HUES64 (cell line): ENCODE measurements at regions not wholly inside any gene's neighbourhood (a gene's known extent, or its start where the extent isn't known, plus 50 kb on each side); places are given as distances from the start of the nearest gene placed in this dataset.

Experiments
- H3K27ac ChIP-seq: 2 replicates; pipeline ENCODE4 v1.7.0; 2013; ENCODE audit warnings: low read depth, low read length, inconsistent platforms
- H3K27me3 ChIP-seq: 2 replicates; pipeline ENCODE4 v1.6.1; 2013; ENCODE audit warnings: mild to moderate bottlenecking, low read length; ENCODE audit not compliant: insufficient read depth
- H3K36me3 ChIP-seq: 2 replicates; pipeline ENCODE4 v1.6.1; 2013; ENCODE audit warnings: mild to moderate bottlenecking, low read length; ENCODE audit not compliant: insufficient read depth
- H3K4me1 ChIP-seq: 2 replicates; pipeline ENCODE4 v1.6.1; 2013; ENCODE audit warnings: mild to moderate bottlenecking, low read length, moderate library complexity; ENCODE audit not compliant: insufficient read depth
- H3K4me3 ChIP-seq: 2 replicates; pipeline ENCODE4 v1.5.1; 2013; ENCODE audit warnings: mild to moderate bottlenecking, low read length, moderate library complexity
- H3K9ac ChIP-seq: 2 replicates; pipeline ENCODE4 v1.6.1; 2013; ENCODE audit warnings: mild to moderate bottlenecking, low read depth, low read length
- H3K9me3 ChIP-seq: 2 replicates; pipeline ENCODE4 v1.6.1; 2013; ENCODE audit warnings: low read depth, low read length; ENCODE audit not compliant: insufficient read depth
- WGBS: fragments of 150-250, 120-280 bp; methylation state at CpG from one replicate; pipeline ENCODE4 v1.1.7; 2013; ENCODE audit warnings: missing lambda C conversion rate; 5-methylcytosine and 5-hydroxymethylcytosine counted together

GRCh38 chr2:76516861-76517573 is 806.3 kb upstream of the GCFC2 start:
- Histone ChIP-seq H3K4me3 (no peak overlapping the region), H3K27me3 (no peaks in the 10 kb centered on the region), H3K4me1 (peaks cover 5% of the 10 kb centered on the region; the same call in 1 of the 2 replicates), H3K9me3 (peaks cover 14% of the 10 kb centered on the region), H3K36me3 (no peaks in the 10 kb centered on the region), H3K27ac (no peak overlapping the region), H3K9ac (no peak overlapping the region)
- WGBS: 94% methylated on average over 1 of the region's 1 CpG

- WGBS: 88% methylated on average over 4 of the region's 4 CpGs
These were observed 801.6 kb upstream of the GCFC2 start for GRCh38 chr2:76512201-76512820.

GRCh38 chr2:76506538-76506937 is 795.8 kb upstream of the GCFC2 start:
- no peak overlapping the region for H3K27ac ChIP-seq
- WGBS: 93% methylated on average over 6 of the region's 6 CpGs
- H3K4me3 ChIP-seq: no peak overlapping the region
- H3K4me1 ChIP-seq: no peaks in the 10 kb centered on the region
- no peaks in the 10 kb centered on the region for H3K36me3 ChIP-seq
- no peaks in the 10 kb centered on the region for H3K27me3 ChIP-seq
- no peak overlapping the region for H3K9ac ChIP-seq
- no peaks in the 10 kb centered on the region for H3K9me3 ChIP-seq

More at GRCh38 chr2:76512201-76512820, 801.6 kb upstream of the GCFC2 start:
- Histone ChIP-seq H3K4me3 (no peak overlapping the region), H3K9ac (no peak overlapping the region), H3K36me3 (no peaks in the 10 kb centered on the region), H3K27ac (no peak overlapping the region), H3K27me3 (no peaks in the 10 kb centered on the region), H3K9me3 (peaks cover 7% of the 10 kb centered on the region), H3K4me1 (peaks cover 5% of the 10 kb centered on the region; the same call in 1 of the 2 replicates)

- Histone ChIP-seq H3K9ac (no peak overlapping the region), H3K4me1 (peaks cover 9% of the 10 kb centered on the region; the same call in 1 of the 2 replicates), H3K36me3 (no peaks in the 10 kb centered on the region), H3K27ac (no peak overlapping the region), H3K4me3 (no peak overlapping the region), H3K9me3 (no peaks in the 10 kb centered on the region), H3K27me3 (no peaks in the 10 kb centered on the region)
- 88% methylated on average over 1 of the region's 1 CpG for WGBS
These were observed 790.9 kb upstream of the GCFC2 start for GRCh38 chr2:76501641-76502040.

GRCh38 chr2:76498360-76498759 is 787.6 kb upstream of the GCFC2 start:
- no peak overlapping the region for H3K27ac ChIP-seq
- 93% methylated on average over 2 of the region's 2 CpGs for WGBS

GRCh38 chr2:76491503-76491902 is 780.8 kb upstream of the GCFC2 start:
- H3K4me3 ChIP-seq: no peak overlapping the region
- no peak overlapping the region for H3K27ac ChIP-seq
- WGBS: 100% methylated on average over 1 of the region's 1 CpG
- no peaks in the 10 kb centered on the region for H3K9me3 ChIP-seq
- H3K4me1 ChIP-seq: no peaks in the 10 kb centered on the region
- H3K27me3 ChIP-seq: no peaks in the 10 kb centered on the region
- H3K36me3 ChIP-seq: no peaks in the 10 kb centered on the region
- no peak overlapping the region for H3K9ac ChIP-seq

More at GRCh38 chr2:76498360-76498759, 787.6 kb upstream of the GCFC2 start:
- peaks cover 9% of the 10 kb centered on the region; the same call in 1 of the 2 replicates for H3K4me1 ChIP-seq
- no peak overlapping the region for H3K9ac ChIP-seq
- H3K27me3 ChIP-seq: no peaks in the 10 kb centered on the region
- no peaks in the 10 kb centered on the region for H3K9me3 ChIP-seq
- no peaks in the 10 kb centered on the region for H3K36me3 ChIP-seq
- H3K4me3 ChIP-seq: no peak overlapping the region

GRCh38 chr2:76478266-76479035 is 767.7 kb upstream of the GCFC2 start:
- Histone ChIP-seq H3K9ac (no peak overlapping the region), H3K4me1 (peaks cover 12% of the 10 kb centered on the region), H3K9me3 (no peaks in the 10 kb centered on the region), H3K36me3 (no peaks in the 10 kb centered on the region), H3K4me3 (no peak overlapping the region), H3K27me3 (no peaks in the 10 kb centered on the region), H3K27ac (no peak overlapping the region)
- 83% methylated on average over 4 of the region's 5 CpGs for WGBS

GRCh38 chr2:76472946-76473345 is 762.2 kb upstream of the GCFC2 start:
- no peak overlapping the region for H3K9ac ChIP-seq
- no peak overlapping the region for H3K27ac ChIP-seq
- no peaks in the 10 kb centered on the region for H3K9me3 ChIP-seq
- H3K4me1 ChIP-seq: peaks cover 3% of the 10 kb centered on the region
- no peaks in the 10 kb centered on the region for H3K36me3 ChIP-seq
- 96% methylated on average over 4 of the region's 4 CpGs for WGBS
- no peaks in the 10 kb centered on the region for H3K27me3 ChIP-seq
- no peak overlapping the region for H3K4me3 ChIP-seq

GRCh38 chr2:76469066-76469465 is 758.4 kb upstream of the GCFC2 start:
- Histone ChIP-seq H3K27ac (no peak overlapping the region), H3K9ac (no peak overlapping the region), H3K36me3 (no peaks in the 10 kb centered on the region), H3K4me3 (no peak overlapping the region), H3K4me1 (no peaks in the 10 kb centered on the region; the same call in 1 of the 2 replicates), H3K9me3 (no peaks in the 10 kb centered on the region), H3K27me3 (no peaks in the 10 kb centered on the region)
- 93% methylated on average over 4 of the region's 4 CpGs for WGBS

- H3K4me1 ChIP-seq: no peaks in the 10 kb centered on the region; the same call in 1 of the 2 replicates
- WGBS: 96% methylated on average over 2 of the region's 2 CpGs
These were observed 756.6 kb upstream of the GCFC2 start for GRCh38 chr2:76467326-76467725.

GRCh38 chr2:76464310-76464709 is 753.6 kb upstream of the GCFC2 start:
- 94% methylated on average over 2 of the region's 2 CpGs for WGBS
- H3K9ac ChIP-seq: no peak overlapping the region
- no peak overlapping the region for H3K4me3 ChIP-seq
- H3K27me3 ChIP-seq: no peaks in the 10 kb centered on the region
- H3K27ac ChIP-seq: no peak overlapping the region
- H3K36me3 ChIP-seq: no peaks in the 10 kb centered on the region
- no peaks in the 10 kb centered on the region; the same call in 1 of the 2 replicates for H3K4me1 ChIP-seq
- H3K9me3 ChIP-seq: no peaks in the 10 kb centered on the region

More at GRCh38 chr2:76467326-76467725, 756.6 kb upstream of the GCFC2 start:
- Histone ChIP-seq H3K27me3 (no peaks in the 10 kb centered on the region), H3K9ac (no peak overlapping the region), H3K27ac (no peak overlapping the region), H3K4me3 (no peak overlapping the region), H3K36me3 (no peaks in the 10 kb centered on the region), H3K9me3 (no peaks in the 10 kb centered on the region)
